K562 (cell line): ENCODE measurements at regions not wholly inside any gene's neighbourhood (a gene's known extent, or its start where the extent isn't known, plus 50 kb on each side); places are given as distances from the start of the nearest gene placed in this dataset.

ENCODE experiments used
- ATAC-seq: fragments of 200-7000 bp; cut with Tn5 transposase; 3 replicates; pipeline ENCODE4 v1.9.1; 2020; ENCODE audit warnings: moderate library complexity
- BruUV-seq: library from RNA; stranded (reverse); fragments of 400-500 nt; replicated peaks from 2 replicates; lab custom pipeline; 2021; lab: Mats Ljungman, UMichigan
- CTCF ChIA-PET: fragments of 300-600 bp; formaldehyde crosslinking; extraction: SDS; loops from one replicate; lab custom pipeline; 2021; ENCODE audit warnings: low intra/inter-chr PET ratio; lab: Yijun Ruan, JAX
- POLR2A ChIA-PET: fragments of 300-600, 350-650 bp; sonication (Branson Sonifier 250); formaldehyde crosslinking; extraction: SDS; loops from one replicate; lab custom pipeline; 2021; ENCODE audit warnings: antibody characterized with exemption, inconsistent platforms; lab: Yijun Ruan, JAX
- DNase-seq, 4 experiments: peaks; one replicate each; pipeline versions ENCODE4 v3.0.0 to v3.0.0-alpha.2; 2011 to 2018; ENCODE audit warnings: low spot score in 3 of 4, mixed read lengths in 3 of 4; ENCODE audit errors: extremely low read depth in 1 of 4
- FAIRE-seq: peaks from 2 replicates; lab custom pipeline; 2011; peaks lifted over from hg19 to GRCh38; lab: Jason Lieb, UNC
- H2AFZ ChIP-seq: 2 replicates; pipeline ENCODE4 v1.6.0; 2011; ENCODE audit warnings: low read depth, low read length, control low read depth, inconsistent platforms
- H3K27ac ChIP-seq: fragments of 200-600 bp; 3 replicates; pipeline ENCODE4 v1.8.0; 2011; ENCODE audit warnings: low read depth, mild to moderate bottlenecking, control low read depth, inconsistent platforms, low read length, moderate library complexity, mixed read lengths; ENCODE audit errors: extremely low read depth
- H3K27me3 ChIP-seq, 2 experiments: fragments of 300-600 bp in 1 of 2; 2 replicates in 1 of 2; 3 replicates in 1 of 2; pipeline versions ENCODE4 v1.6.0 to v1.8.0; 2011; ENCODE audit warnings: inconsistent platforms in 2 of 2, low read length in 2 of 2, mild to moderate bottlenecking in 1 of 2, mixed read lengths in 1 of 2, moderate library complexity in 1 of 2; ENCODE audit not compliant: control insufficient read depth in 2 of 2, insufficient read depth in 2 of 2
- H3K36me3 ChIP-seq: fragments of 300-600 bp; 3 replicates; pipeline ENCODE4 v1.8.0; 2011; ENCODE audit warnings: mild to moderate bottlenecking, low read length, inconsistent platforms; ENCODE audit not compliant: control insufficient read depth, insufficient read depth
- H3K4me1 ChIP-seq, 2 experiments: fragments of 200-600 bp in 1 of 2; replicated peaks in 1 of 2; 2 replicates in 1 of 2; 3 replicates in 1 of 2; pipeline versions ENCODE4 v1.5.1 to v1.8.0; 2011; ENCODE audit warnings: inconsistent platforms in 2 of 2, low read length in 2 of 2, mild to moderate bottlenecking in 1 of 2, mixed read lengths in 1 of 2, moderate library complexity in 1 of 2; ENCODE audit not compliant: control insufficient read depth in 2 of 2, insufficient read depth in 2 of 2
- H3K4me2 ChIP-seq: 2 replicates; pipeline ENCODE4 v1.6.1; 2011; ENCODE audit warnings: low read length, control low read depth, inconsistent platforms, mixed read lengths; ENCODE audit not compliant: insufficient read depth
- H3K4me3 ChIP-seq: fragments of 200-600 bp; sonication (generic), shearing (Covaris generic); 2 replicates; pipeline ENCODE4 v1.5.1; 2016; ENCODE audit warnings: control low read depth, inconsistent platforms
- H3K79me2 ChIP-seq: fragments of 200-600 bp; 3 replicates; pipeline ENCODE4 v1.8.0; 2011; ENCODE audit warnings: low read length, inconsistent platforms; ENCODE audit not compliant: control insufficient read depth, insufficient read depth
- H3K9ac ChIP-seq, 2 experiments: 2 replicates each; pipeline versions ENCODE4 v1.6.0 to v1.6.1; 2011; ENCODE audit warnings: low read depth in 2 of 2, low read length in 2 of 2, control low read depth in 1 of 2, inconsistent platforms in 1 of 2, mild to moderate bottlenecking in 1 of 2, mixed read lengths in 1 of 2; ENCODE audit not compliant: insufficient read depth in 1 of 2
- H3K9me1 ChIP-seq: one replicate; pipeline ENCODE4 v1.6.0; 2011; ENCODE audit warnings: inconsistent platforms, mild to moderate bottlenecking, low read length, moderate library complexity; ENCODE audit not compliant: control insufficient read depth, insufficient read depth
- H3K9me3 ChIP-seq: replicated peaks from 2 replicates; pipeline ENCODE4 v1.5.1; 2011; ENCODE audit warnings: low read depth, low read length, inconsistent platforms; ENCODE audit not compliant: control insufficient read depth, insufficient read depth
- H4K20me1 ChIP-seq: replicated peaks from 2 replicates; pipeline ENCODE4 v1.6.1; 2011; ENCODE audit warnings: low read length, inconsistent platforms, mixed read lengths; ENCODE audit not compliant: control insufficient read depth, insufficient read depth
- ATF7 ChIP-seq: fragments of 450-650 bp; IDR thresholded peaks from 2 replicates; pipeline ENCODE4 v1.7.1; 2014; ENCODE audit warnings: mild to moderate bottlenecking, moderate library complexity
- FUS ChIP-seq: fragments of 200-400 bp; formaldehyde crosslinking; optimal IDR thresholded peaks from 2 replicates; pipeline ENCODE3; 2017; ENCODE audit warnings: low read depth, low read length
- GATAD2B ChIP-seq: fragments of 450-650 bp; IDR thresholded peaks from 2 replicates; pipeline ENCODE4 v1.6.1; 2017; ENCODE audit warnings: mild to moderate bottlenecking, borderline replicate concordance
- GTF2F1 ChIP-seq: IDR thresholded peaks from 2 replicates; pipeline ENCODE4 v1.6.1; 2011; ENCODE audit warnings: low read depth, low read length, improper control_type of control experiment
- HNRNPH1 ChIP-seq: fragments of 200-400 bp; formaldehyde crosslinking; optimal IDR thresholded peaks from 2 replicates; pipeline ENCODE3; 2017; ENCODE audit warnings: low read depth, mild to moderate bottlenecking, low read length, moderate library complexity
- ILF3 ChIP-seq: fragments of 450-650 bp; IDR thresholded peaks from 2 replicates; pipeline ENCODE4 v1.6.1; 2018; ENCODE audit warnings: antibody characterized with exemption, mild to moderate bottlenecking, moderate library complexity, borderline replicate concordance
- MCM5 ChIP-seq: fragments of 450-650 bp; IDR thresholded peaks from 2 replicates; pipeline ENCODE4 v1.6.1; 2016; ENCODE audit warnings: low read depth
- MTA2 ChIP-seq: fragments of 450-650 bp; IDR thresholded peaks from 2 replicates; pipeline ENCODE4 v1.6.1; 2016; ENCODE audit warnings: low read depth
- NCOA1 ChIP-seq: fragments of 450-650 bp; IDR thresholded peaks from 2 replicates; pipeline ENCODE4 v1.6.1; 2016; ENCODE audit warnings: low read depth
- PRDM10 ChIP-seq: fragments of 450-650 bp; IDR thresholded peaks from 2 replicates; pipeline ENCODE4 v1.6.1; 2018; ENCODE audit not compliant: partially characterized antibody
- SP1 ChIP-seq: sonication (generic); formaldehyde crosslinking; IDR thresholded peaks from 2 replicates; pipeline ENCODE4 v1.8.1; 2022; ENCODE audit warnings: mild to moderate bottlenecking, missing genetic modification reagents
- TBP ChIP-seq: optimal IDR thresholded peaks from 2 replicates; pipeline ENCODE3; 2011; ENCODE audit warnings: low read depth, low read length, improper control_type of control experiment
- ZFP36 ChIP-seq: fragments of 150-350 bp; IDR thresholded peaks from 2 replicates; pipeline ENCODE4 v1.6.1; 2018; ENCODE audit warnings: low read length, low read depth; ENCODE audit not compliant: partially characterized antibody
- ZKSCAN3 ChIP-seq: fragments of 250-450 bp; sonication (Bioruptor Pico); IDR thresholded peaks from 2 replicates; pipeline ENCODE4 v1.4.0; 2020
- ZNF347 ChIP-seq: fragments of 450-650 bp; formaldehyde crosslinking; IDR thresholded peaks from 2 replicates; pipeline ENCODE4 v1.4.0; 2020; ENCODE audit warnings: low read depth, mild to moderate bottlenecking, moderate library complexity
- ZNF436 ChIP-seq: fragments of 250-450, 450-650 bp; sonication (Bioruptor Pico); formaldehyde crosslinking; IDR thresholded peaks from 2 replicates; pipeline ENCODE4 v1.7.0; 2020; ENCODE audit warnings: mild to moderate bottlenecking
- ZNF586 ChIP-seq: fragments of 450-650 bp; formaldehyde crosslinking; conservative IDR thresholded peaks from 2 replicates; pipeline ENCODE4 v1.4.0; 2020; ENCODE audit warnings: mild to moderate bottlenecking, moderate library complexity
- WGBS: fragments of 100-300 bp; shearing (Covaris generic); methylation state at CpG from one replicate; pipeline ENCODE4 v1.1.6; 2016; ENCODE audit warnings: low coverage, mixed read lengths; ENCODE audit not compliant: insufficient coverage; ENCODE audit errors: missing lambda C conversion rate; 5-methylcytosine and 5-hydroxymethylcytosine counted together
- in situ Hi-C: fragments of 300-500 bp; cut with MboI; formaldehyde crosslinking; loops from 4 replicates; pipeline ENCODE4 v1.15.0; 2018; ENCODE audit warnings: inconsistent platforms, mixed read lengths
- intact Hi-C: fragments of 100-400 bp; cut with micrococcal nuclease; formaldehyde crosslinking; loops from 2 replicates; pipeline ENCODE4 v1.14.2; 2022
- TF ChIP-seq, protein P1 (sequence below): fragments of 450-650 bp; formaldehyde crosslinking; IDR thresholded peaks from 2 replicates; pipeline ENCODE4 v1.4.0; 2020; ENCODE audit warnings: mild to moderate bottlenecking
- TF ChIP-seq, protein P2 (sequence below): sonication (generic); formaldehyde crosslinking; IDR thresholded peaks from 2 replicates; pipeline ENCODE4 v1.8.1; 2022; ENCODE audit warnings: missing genetic modification reagents

GRCh38 chr9:26234865-26235264 lies 556.6 kb upstream of the TUSC1 start (continued):
- TF ChIP-seq PRDM10, result no peak
- TF ChIP-seq, protein P1, sequence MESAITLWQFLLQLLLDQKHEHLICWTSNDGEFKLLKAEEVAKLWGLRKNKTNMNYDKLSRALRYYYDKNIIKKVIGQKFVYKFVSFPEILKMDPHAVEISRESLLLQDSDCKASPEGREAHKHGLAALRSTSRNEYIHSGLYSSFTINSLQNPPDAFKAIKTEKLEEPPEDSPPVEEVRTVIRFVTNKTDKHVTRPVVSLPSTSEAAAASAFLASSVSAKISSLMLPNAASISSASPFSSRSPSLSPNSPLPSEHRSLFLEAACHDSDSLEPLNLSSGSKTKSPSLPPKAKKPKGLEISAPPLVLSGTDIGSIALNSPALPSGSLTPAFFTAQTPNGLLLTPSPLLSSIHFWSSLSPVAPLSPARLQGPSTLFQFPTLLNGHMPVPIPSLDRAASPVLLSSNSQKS, result no peak
- no peak for TF ChIP-seq TBP
- TF ChIP-seq ZNF586 (CRISPR knock-in tag), result no peak
- TF ChIP-seq GATAD2B, result no peak
- TF ChIP-seq GTF2F1, result no peak
- TF ChIP-seq ZKSCAN3, result no peak
- TF ChIP-seq NCOA1, result no peak
- no peak for TF ChIP-seq MTA2

GRCh38 chr9:26231391-26231790 lies 553.1 kb upstream of the TUSC1 start:
- no CpG with 5 or more reads among the region's 4 CpGs for WGBS
- in situ Hi-C loops (no loop called here), intact Hi-C loops (no loop called here)
- FAIRE-seq (no peak), DNase-seq (no peak), ATAC-seq (no peak)
- no TSS peak for BruUV-seq
- TF ChIP-seq FUS, result no peak
- no peak for TF ChIP-seq ATF7
- no peak for TF ChIP-seq ZFP36
- TF ChIP-seq ZNF436 (CRISPR knock-in tag), result no peak
- TF ChIP-seq, protein P2, sequence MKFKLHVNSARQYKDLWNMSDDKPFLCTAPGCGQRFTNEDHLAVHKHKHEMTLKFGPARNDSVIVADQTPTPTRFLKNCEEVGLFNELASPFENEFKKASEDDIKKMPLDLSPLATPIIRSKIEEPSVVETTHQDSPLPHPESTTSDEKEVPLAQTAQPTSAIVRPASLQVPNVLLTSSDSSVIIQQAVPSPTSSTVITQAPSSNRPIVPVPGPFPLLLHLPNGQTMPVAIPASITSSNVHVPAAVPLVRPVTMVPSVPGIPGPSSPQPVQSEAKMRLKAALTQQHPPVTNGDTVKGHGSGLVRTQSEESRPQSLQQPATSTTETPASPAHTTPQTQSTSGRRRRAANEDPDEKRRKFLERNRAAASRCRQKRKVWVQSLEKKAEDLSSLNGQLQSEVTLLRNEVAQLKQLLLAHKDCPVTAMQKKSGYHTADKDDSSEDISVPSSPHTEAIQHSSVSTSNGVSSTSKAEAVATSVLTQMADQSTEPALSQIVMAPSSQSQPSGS, result no peak
- TF ChIP-seq ZNF347 (CRISPR knock-in tag), result no peak
- TF ChIP-seq ILF3, result no peak
- no peak for TF ChIP-seq MCM5
- no peak for TF ChIP-seq SP1
- TF ChIP-seq HNRNPH1, result no peak
- H3K4me2 ChIP-seq, result no peak overlapping the region
- H3K4me1 ChIP-seq, result no peaks in the 10 kb centered on the region
- no peak overlapping the region for H3K27ac ChIP-seq
- H3K9me1 ChIP-seq, result no peaks in the 10 kb centered on the region
- H3K27me3 ChIP-seq, result no peaks in the 10 kb centered on the region
- POLR2A ChIA-PET, result no interaction called here
- no peaks in the 10 kb centered on the region for H4K20me1 ChIP-seq
- no peak overlapping the region for H2AFZ ChIP-seq
- CTCF ChIA-PET, result no interaction called here
- H3K36me3 ChIP-seq, result no peaks in the 10 kb centered on the region
- no peaks in the 10 kb centered on the region for H3K9me3 ChIP-seq
- H3K9ac ChIP-seq, result no peak overlapping the region
- no peak overlapping the region for H3K4me3 ChIP-seq
- H3K79me2 ChIP-seq, result no peaks in the 10 kb centered on the region
